DND-41 (cell line): ENCODE measurements at regions not wholly inside any gene's neighbourhood (a gene's known extent, or its start where the extent isn't known, plus 50 kb on each side); places are given as distances from the start of the nearest gene placed in this dataset.

ENCODE experiments used
- CTCF ChIP-seq: IDR thresholded peaks from 2 replicates; pipeline ENCODE4 v1.5.1; 2012; ENCODE audit warnings: borderline replicate concordance, low read length, moderate library complexity, mild to moderate bottlenecking; ENCODE audit not compliant: poor library complexity, severe bottlenecking; ENCODE audit errors: extremely low read depth
- EZH2 ChIP-seq: IDR thresholded peaks from 3 replicates; pipeline ENCODE4 v1.6.1; 2012; ENCODE audit warnings: borderline replicate concordance, low read depth, mild to moderate bottlenecking, moderate library complexity, low read length, inconsistent platforms; ENCODE audit not compliant: severe bottlenecking

GRCh38 chr3:81927811-81928210 is 166.4 kb upstream of the GBE1 start:
- TF ChIP-seq EZH2 (no peak), CTCF (no peak)
